ENCODE measurements at regions not wholly inside any gene's neighbourhood (a gene's known extent, or its start where the extent isn't known, plus 50 kb on each side); places are given as distances from the start of the nearest gene placed in this dataset.

GRCh38 chr6:170035044-170035443 is 255.8 kb downstream of the DLL1 start:
- Mint-ChIP-seq H3K27ac (no peak overlapping the region), H3K9me3 (peaks cover 43% of the 10 kb centered on the region), H3K36me3 (ENCODE audit: low read depth) (peaks cover 30% of the 10 kb centered on the region), H3K27me3 (ENCODE audit: insufficient read depth, low read depth, poor library complexity) (peaks cover 21% of the 10 kb centered on the region), H3K4me3 (no peak overlapping the region), H3K4me1 (peaks cover 21% of the 10 kb centered on the region)
- no peak for TF ChIP-seq NANOG (IDR thresholded peaks at IDR 0.05; ENCODE audit: borderline replicate concordance)
- no peak for TF ChIP-seq EZH2 (IDR thresholded peaks at IDR 0.05; ENCODE audit: low read depth, unreplicated experiment)
- TF ChIP-seq CREB1 (CRISPR knock-in tag; IDR thresholded peaks at IDR 0.05; ENCODE audit: low read depth), result no peak
- no peak for TF ChIP-seq STAT1 (IDR thresholded peaks at IDR 0.05; ENCODE audit: unreplicated experiment)
- TF ChIP-seq ZNF331 (CRISPR knock-in tag; IDR thresholded peaks at IDR 0.05; ENCODE audit: low read depth), result no peak
- TF ChIP-seq JUNB (IDR thresholded peaks at IDR 0.05; ENCODE audit: unreplicated experiment), result no peak
- H3K4me2 ChIP-seq, result no peak overlapping the region
- H3K4me1 ChIP-seq (ENCODE audit: insufficient read depth), result no peaks in the 10 kb centered on the region; the same call in 1 of the 2 replicates
- ATAC-seq (no peak), DNase-seq (ENCODE audit: low spot score) (no peak)
- H3K9me2 ChIP-seq (ENCODE audit: insufficient read depth), result no peaks in the 10 kb centered on the region; the same call in 1 of the 2 replicates
- no peaks in the 10 kb centered on the region for H4K20me1 ChIP-seq (replicated peaks; ENCODE audit: insufficient read depth)
- no peaks in the 10 kb centered on the region for H3K27me3 ChIP-seq (ENCODE audit: insufficient read depth)
- no peaks in the 10 kb centered on the region for H3F3A ChIP-seq (replicated peaks; ENCODE audit: low read depth)
- H3K4me3 ChIP-seq, result no peak overlapping the region
- H3K36me3 ChIP-seq (ENCODE audit: insufficient read depth), result 0 out of 2 replicates have a peak, but pooled peaks cover 6% of the 10 kb centered on the region
- H3K27ac ChIP-seq (ENCODE audit: low read depth), result no peak overlapping the region
- no peak overlapping the region for H2AFZ ChIP-seq
- no peaks in the 10 kb centered on the region for H3K79me2 ChIP-seq (replicated peaks; ENCODE audit: insufficient read depth)

- Histone ChIP-seq H3K9me2 (ENCODE audit: insufficient read depth) (no peaks in the 10 kb centered on the region; the same call in 1 of the 2 replicates), H3K36me3 (ENCODE audit: insufficient read depth) (0 out of 2 replicates have a peak, but pooled peaks cover 6% of the 10 kb centered on the region), H3K4me3 (no peak overlapping the region), H3K27me3 (ENCODE audit: insufficient read depth) (no peaks in the 10 kb centered on the region), H3F3A (replicated peaks; ENCODE audit: low read depth) (no peaks in the 10 kb centered on the region), H3K79me2 (replicated peaks; ENCODE audit: insufficient read depth) (no peaks in the 10 kb centered on the region), H3K27ac (ENCODE audit: low read depth) (no peak overlapping the region), H3K4me1 (ENCODE audit: insufficient read depth) (no peaks in the 10 kb centered on the region; the same call in 1 of the 2 replicates), H4K20me1 (replicated peaks; ENCODE audit: insufficient read depth) (no peaks in the 10 kb centered on the region), H2AFZ (no peak overlapping the region), H3K4me2 (no peak overlapping the region)
- DNase-seq (ENCODE audit: low spot score) (no peak), ATAC-seq (no peak)
- Mint-ChIP-seq H3K27ac (no peak overlapping the region), H3K36me3 (ENCODE audit: low read depth) (peaks cover 30% of the 10 kb centered on the region), H3K27me3 (ENCODE audit: insufficient read depth, low read depth, poor library complexity) (peaks cover 20% of the 10 kb centered on the region), H3K9me3 (peaks cover 43% of the 10 kb centered on the region), H3K4me1 (peaks cover 18% of the 10 kb centered on the region), H3K4me3 (no peak overlapping the region)
- TF ChIP-seq ZNF331 (CRISPR knock-in tag; IDR thresholded peaks at IDR 0.05; ENCODE audit: low read depth), result no peak
- no peak for TF ChIP-seq NANOG (IDR thresholded peaks at IDR 0.05; ENCODE audit: borderline replicate concordance)
- no peak for TF ChIP-seq ETS1 (IDR thresholded peaks at IDR 0.05)
- no peak for TF ChIP-seq CREB1 (CRISPR knock-in tag; IDR thresholded peaks at IDR 0.05; ENCODE audit: low read depth)
- TF ChIP-seq JUNB (IDR thresholded peaks at IDR 0.05; ENCODE audit: unreplicated experiment), result no peak
- TF ChIP-seq EZH2phosphoT487 (IDR thresholded peaks at IDR 0.05; ENCODE audit: unreplicated experiment), result no peak
- no peak for TF ChIP-seq ZNF462 (CRISPR knock-in tag; IDR thresholded peaks at IDR 0.05)
- TF ChIP-seq STAT1 (IDR thresholded peaks at IDR 0.05; ENCODE audit: unreplicated experiment), result no peak
Measured at GRCh38 chr6:170034294-170034693, 256.6 kb downstream of the DLL1 start.

Measured in GM23338 (cell line).